GM18511 (cell line): ENCODE measurements at regions not wholly inside any gene's neighbourhood (a gene's known extent, or its start where the extent isn't known, plus 50 kb on each side); places are given as distances from the start of the nearest gene placed in this dataset.

Experiments used
- ATAC-seq: cut with Tn5 transposase; IDR thresholded peaks from one replicate; pipeline ENCODE4 v1.9.1; 2021; ENCODE audit warnings: mild to moderate bottlenecking, moderate library complexity; ENCODE audit not compliant: unreplicated experiment

DNA sequence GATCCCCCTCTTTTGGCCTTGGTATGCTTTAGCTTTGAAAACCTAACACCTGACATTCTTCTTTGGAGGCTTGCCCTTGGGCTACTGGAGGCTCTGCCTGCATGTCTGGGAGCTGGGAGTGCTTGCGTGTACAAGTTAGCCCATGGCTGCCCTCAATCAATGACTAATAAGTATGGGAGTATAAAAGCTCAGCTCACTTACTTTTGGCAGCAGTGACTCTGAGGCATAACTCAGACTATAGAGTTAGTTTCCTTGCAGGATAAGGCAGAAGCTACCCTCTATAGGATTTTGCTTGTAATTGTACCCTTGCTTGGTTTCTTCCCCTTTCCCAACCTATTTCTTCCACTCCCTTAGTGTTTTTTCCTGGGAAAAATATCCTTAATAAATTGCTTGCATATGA is 247.9 kb downstream of the PPP1R2C start:
- ATAC-seq, result no peak

DNA sequence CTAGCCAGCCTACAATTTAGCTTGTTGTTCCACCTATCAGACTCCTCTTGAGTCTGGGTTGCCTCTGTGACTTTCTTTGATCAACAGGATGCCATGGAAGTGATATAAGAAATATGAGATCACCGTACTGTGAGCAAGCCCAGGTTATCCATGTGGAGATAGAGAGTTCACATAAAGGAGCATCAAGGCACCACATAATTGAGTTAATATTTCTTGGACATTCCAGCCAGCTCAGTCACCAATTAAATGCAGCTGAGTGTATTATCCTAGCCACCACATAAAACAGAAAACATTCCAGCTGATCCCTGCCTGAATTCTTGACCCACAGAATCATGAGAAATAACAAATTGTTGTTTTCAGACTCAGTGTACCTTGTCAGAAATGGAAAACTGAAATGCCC is 253.6 kb downstream of the PPP1R2C start:
- ATAC-seq, result no peak

GRCh38 chrX:42519666-42520231 is 258.2 kb downstream of the PPP1R2C start:
- ATAC-seq, result no peak

GRCh38 chrX:42515939-42516338 is 262.0 kb downstream of the PPP1R2C start:
- no peak for ATAC-seq

GRCh38 chrX:42505016-42505415 is 272.9 kb downstream of the PPP1R2C start:
- ATAC-seq, result no peak

- no peak for ATAC-seq
These were observed 278.3 kb downstream of the PPP1R2C start for GRCh38 chrX:42499620-42500019.

DNA sequence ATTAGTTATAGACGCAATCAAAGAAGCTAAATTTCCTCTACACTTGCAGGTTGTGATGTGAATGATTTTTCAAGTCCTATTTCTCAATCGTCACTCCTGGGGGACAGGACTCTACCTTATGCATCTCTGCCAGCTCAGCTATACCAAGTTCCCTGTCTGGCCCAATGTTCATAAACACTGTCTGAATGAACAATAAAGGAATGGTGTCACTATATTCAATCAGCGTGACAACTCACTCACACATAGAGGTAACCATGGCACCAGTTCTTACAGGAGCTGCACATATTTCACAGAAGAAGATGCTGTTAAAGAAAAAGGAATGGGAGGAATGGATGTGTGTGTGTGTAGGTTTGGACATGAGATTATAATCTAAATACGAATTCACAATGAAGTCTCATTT is 280.6 kb downstream of the PPP1R2C start:
- ATAC-seq, result no peak

- ATAC-seq, result no peak
These were observed 281.7 kb downstream of the PPP1R2C start for GRCh38 chrX:42496239-42496638.

GRCh38 chrX:42495139-42495538 is 282.8 kb downstream of the PPP1R2C start:
- no peak for ATAC-seq

DNA sequence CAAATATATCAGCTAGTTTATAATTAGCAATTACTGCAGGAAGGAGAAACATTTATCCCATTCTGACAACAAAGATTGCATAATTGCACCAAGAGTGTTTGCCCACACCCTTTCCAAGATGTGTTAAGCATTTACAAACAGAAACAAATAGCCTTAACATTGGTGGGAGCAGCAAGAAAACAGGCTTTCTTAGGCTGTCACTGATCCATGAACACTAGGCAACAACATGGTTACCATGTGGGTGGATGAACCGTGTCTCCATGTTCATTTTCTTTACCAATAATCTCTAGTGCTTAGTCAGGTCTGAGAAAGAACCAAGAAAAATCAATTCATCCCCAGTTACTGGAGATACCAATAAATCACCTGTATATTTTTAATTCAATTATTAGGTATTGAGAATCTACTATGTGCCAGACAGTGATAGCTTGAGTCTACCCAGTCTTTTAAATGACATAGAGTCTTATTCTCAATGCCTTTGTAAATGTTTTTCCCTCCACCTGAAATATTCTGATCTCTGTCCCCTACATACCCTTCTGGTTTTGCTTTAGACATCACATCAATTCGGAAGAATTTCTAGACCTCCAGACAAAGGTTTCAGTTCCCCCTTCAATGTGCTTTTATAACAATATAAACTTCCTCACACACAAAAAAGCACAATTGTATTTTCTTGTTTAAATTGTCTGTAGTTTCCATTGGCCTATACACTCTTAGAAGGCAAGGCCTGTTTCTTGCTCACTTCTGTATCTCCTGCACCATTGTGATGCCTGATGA is 286.6 kb downstream of the PPP1R2C start:
- no peak for ATAC-seq

GRCh38 chrX:42490111-42490510 is 287.9 kb downstream of the PPP1R2C start:
- ATAC-seq, result no peak

DNA sequence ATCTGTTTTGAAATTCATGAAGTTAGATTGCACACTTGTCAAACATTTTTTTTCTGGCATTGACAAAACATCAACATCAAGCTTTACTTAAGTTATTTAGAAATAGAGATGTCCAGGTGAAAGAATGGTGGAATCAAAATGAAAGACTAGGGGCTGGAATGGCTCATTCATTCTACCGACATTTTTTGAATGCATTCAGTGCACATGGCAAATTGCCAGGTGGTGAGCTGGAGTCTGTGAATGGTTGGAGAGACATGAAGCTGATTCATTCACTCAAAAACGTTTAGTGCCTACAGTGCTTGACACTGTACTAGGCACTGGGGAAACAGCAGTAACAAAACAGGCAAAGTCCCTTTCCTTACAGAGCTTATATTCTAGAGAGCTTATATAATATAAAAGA is 292.4 kb downstream of the PPP1R2C start:
- ATAC-seq, result no peak

- ATAC-seq, result no peak
These were observed 293.7 kb downstream of the PPP1R2C start for GRCh38 chrX:42484233-42484632.

DNA sequence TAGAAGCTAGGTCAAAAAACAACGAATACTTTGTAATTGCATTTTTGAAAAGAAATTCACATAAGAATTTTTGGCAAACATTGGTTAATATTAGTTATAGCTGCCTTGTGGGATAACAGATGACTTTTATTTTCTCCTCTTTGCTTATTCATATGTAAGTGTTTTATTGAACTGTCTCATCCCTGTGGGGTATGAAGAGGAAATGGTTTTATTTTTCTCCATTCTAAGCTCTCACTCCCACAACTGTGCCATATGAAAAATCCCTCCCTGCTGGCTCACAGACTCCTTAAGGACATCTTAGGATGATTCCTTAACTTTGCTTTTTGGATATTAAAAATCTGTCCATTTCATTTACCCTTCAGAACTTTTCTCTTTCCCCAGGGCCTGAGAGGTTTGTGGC is 300.6 kb downstream of the PPP1R2C start:
- no peak for ATAC-seq

DNA sequence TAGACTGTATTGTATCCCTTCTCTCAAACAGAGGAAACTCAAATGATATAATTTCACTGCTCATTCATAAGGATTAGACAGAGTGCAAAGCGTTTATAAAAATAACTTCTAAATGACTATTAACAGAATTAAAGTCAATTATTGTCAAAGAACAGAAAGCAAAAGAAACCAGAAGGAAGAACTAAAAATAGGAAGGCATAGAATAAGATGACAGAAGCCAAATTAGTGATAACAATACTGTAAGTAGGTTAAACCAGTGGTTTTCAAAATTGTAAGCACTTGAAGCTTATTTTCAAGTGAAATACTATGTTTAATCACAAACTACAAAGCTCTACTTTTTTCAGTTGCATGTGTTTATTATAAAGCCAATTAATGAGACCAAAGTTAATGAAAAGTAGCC is 305.2 kb downstream of the PPP1R2C start:
- no peak for ATAC-seq

DNA sequence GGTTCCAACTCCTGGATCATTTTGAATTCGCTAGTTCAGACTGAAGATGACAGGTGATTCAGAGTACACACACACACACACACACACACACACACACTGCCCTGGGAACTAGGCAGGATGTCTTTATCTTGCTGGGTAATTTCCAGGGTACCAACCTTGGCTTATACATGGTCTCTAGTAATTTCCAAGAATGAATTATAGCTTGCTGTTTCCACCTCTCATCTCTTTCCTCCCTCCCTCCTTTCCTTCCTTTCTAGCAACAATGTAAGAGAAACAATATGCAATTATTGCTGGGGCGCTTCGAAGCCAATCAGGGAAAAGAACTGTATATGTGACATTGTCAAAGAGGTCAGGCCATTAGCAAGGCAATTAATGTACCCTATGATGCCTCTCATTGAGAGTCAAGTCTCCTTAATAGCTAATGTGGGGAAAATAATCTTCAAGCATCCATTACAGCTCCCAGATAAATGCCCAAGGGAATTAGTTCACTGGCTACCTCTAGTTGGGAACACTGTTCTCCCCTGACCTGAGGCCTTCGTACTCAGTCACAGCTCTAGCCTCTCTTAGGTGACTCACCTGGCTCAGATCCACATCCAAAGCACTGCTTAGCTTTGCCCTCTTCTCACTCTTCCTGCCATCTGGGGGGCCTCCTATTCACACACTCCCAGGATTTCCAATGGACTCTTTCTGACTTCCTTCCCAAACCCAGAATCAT is 311.5 kb downstream of the PPP1R2C start:
- no peak for ATAC-seq

DNA sequence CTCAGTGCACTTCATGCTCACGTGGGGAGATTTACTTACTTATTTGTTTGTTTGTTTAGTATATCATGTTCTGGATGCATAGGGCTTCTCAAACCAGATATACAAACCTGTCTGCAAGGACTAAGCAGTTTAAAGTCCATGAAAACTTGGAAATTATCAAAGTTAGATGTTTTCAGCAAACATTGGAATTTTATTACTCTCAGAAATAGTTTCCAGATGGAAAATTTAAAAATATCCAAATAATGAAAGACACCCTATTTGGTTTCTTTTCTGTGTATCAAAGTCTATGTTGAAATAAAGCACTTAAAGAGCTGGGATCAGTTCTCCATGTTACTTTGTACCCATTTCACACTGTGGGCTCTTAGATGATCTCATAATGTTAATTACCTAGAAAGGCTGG is 312.1 kb downstream of the PPP1R2C start:
- ATAC-seq, result no peak

GRCh38 chrX:42463706-42464490 is 314.1 kb downstream of the PPP1R2C start:
- no peak for ATAC-seq

GRCh38 chrX:42462917-42463316 is 315.0 kb downstream of the PPP1R2C start:
- no peak for ATAC-seq

DNA sequence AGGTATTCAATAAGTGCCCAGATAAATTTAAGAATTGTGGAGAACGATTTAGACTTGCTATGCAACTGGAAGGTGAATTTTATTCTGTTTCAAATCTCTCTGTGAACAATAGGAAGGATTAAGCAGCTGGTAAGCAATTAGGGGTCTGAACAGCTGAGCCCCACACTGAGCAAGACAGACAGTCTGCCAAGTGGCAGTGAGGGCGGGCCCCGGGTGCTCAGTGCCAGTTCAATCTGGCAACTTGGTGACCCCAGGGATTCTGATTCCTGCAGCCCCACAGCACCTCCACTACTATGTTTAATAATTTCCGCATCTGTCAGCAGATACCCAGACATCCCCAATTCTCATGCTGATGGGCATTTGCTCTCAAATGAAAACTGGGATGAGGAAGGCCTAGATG is 317.3 kb downstream of the PPP1R2C start:
- ATAC-seq, result no peak

DNA sequence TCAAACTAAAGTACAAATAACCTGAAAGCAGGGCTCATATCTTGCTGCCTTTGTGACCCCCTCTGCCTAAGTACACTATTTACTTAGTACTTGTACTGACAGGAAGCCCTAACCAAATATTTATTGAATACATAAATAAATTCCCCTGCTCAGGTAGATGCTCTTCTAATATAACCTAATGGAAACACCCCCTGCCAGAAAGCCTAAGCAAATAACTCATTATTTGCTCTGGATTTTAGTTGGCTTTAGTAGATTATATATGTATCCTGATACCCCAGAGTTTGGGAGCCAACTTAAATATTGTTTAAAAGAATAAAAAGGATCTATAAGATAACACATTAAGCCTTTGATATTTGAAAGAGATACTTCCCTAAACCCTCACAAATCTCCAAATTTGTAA is 318.2 kb downstream of the PPP1R2C start:
- ATAC-seq, result no peak
